Stimulated activated CD8-positive, alpha-beta memory T cell treated with anti-CD3 and anti-CD28 coated beads, Interleukin-7, amount 100 ng/mL, for 24 hours (primary cell): ENCODE measurements at regions not wholly inside any gene's neighbourhood (a gene's known extent, or its start where the extent isn't known, plus 50 kb on each side); places are given as distances from the start of the nearest gene placed in this dataset.

ENCODE experiments used
- DNase-seq: peaks from one replicate; pipeline ENCODE4 v3.0.0-alpha.2; 2020; ENCODE audit warnings: low read depth

DNA sequence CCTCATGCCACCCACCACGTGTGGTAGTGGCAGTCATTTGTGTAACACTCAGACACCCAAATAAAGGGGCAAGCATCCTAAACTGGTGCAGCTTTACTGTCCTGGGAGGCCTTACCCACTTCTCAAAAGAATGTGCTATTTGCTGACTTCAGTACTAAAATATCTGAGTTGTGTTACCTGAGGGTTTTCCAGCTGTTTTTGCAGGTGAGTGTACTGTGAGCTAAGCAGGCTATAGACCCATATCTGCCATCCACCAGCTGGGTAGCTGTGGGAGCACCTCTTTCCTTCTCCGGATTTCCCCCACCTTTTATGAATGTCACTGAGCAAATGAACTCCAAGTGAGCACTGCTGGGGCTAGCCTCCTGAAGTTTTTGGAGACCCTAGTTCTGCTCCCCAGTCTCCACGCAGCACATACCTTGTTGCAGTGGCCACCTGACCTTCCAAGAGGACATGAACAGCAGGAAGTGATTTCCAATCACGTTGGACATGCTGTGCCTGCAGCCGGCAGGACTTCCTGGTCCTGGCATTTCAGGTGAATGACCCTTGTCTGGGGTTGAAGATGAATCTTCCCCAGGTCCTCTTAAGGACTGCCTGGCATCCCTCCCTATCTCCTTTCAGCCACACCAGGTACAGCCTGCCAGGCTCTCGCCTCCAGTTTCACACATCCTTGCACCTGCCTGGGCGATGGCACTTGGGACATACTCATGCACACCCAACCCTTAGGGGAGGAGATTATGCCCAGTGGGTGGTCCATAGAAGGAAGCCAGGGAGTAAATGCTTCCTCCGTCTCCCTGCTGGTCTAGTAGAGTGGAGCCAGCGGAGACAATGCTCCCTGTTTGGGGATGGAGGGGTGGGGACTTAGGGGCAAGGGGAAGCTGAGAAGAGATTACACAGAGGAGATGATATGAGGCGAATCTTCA lies 109.5 kb upstream of the SPATA13 start:
- no peak for DNase-seq

DNA sequence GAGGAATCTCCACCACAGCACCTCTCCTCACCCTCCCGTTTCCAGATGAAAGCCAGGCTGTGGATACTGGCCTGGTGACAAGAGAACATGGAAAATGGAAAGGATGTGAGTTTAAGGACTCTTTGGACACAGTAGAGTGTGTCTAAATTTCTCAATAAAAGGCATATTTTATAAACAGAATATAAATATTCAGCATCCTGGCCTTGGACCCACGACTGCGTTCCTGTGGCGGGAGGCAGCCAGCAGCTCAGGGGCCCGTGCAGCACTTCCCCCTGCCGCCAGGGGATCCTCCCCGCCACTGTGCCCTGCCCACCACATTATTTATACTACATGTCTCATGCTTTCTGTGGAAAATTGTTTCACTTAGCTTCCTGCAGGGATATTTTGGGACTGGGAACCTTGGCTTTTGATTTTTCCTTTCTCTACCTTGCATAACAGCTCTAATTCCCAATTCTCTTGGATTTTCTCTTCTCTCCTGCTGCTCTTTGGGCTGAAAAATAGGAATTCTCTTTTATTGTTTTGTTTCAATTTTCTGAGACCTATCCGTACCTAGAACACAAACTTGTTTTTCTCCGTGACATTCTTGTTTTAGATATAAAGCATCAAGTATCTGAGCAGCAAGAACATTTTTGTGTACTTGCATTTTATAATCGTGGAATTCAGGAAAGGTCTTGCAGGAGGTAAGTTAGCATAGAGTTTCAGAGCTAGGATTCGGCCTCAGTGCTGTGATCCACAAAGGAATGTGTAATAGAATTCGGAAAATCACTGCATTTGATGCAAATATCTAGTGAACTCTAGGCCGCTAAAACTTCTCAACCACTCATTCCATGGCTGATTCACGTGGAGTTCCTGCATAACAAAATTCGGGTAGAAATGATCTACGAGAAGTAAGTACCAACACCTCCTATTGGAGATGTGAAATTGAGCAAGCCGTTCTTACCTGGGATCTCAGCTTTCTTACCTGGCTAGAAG lies 107.7 kb upstream of the SPATA13 start:
- DNase-seq, result no peak

DNA sequence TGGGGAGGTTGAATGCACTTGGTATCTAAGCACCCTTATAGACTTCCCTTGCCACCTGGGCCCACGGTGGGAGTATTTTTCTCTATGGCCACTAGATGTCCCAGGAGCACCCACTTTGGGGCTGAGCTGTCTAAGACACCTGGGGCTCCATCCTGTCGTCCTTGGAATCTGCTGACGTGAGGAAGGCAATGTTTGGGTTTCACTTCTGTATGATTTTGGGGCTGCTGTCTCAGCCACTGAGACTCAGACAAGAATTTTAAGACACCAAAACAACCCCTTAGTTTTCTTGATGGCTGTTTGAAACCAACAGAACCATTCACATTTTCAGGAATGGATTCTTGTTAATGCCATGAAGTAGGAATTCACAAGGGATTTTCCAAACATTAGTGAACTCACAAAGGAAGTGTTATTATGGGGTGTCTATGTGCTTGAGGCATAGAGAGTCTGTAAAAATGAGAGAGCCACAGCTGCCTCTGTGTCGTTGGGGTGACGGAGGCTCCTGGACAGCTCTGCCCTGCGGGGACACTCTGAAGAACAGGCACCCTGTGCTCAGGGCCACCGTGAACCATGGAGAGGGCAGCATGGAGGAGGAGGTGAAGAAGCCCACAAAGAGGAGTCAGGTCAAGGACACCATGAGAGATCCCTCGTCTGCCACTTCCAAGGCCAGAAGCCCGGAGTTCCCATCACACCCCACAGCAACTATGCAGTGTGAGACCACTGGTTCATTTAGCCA lies 106.8 kb upstream of the SPATA13 start:
- peak; percentile 19 for DNase-seq

DNA sequence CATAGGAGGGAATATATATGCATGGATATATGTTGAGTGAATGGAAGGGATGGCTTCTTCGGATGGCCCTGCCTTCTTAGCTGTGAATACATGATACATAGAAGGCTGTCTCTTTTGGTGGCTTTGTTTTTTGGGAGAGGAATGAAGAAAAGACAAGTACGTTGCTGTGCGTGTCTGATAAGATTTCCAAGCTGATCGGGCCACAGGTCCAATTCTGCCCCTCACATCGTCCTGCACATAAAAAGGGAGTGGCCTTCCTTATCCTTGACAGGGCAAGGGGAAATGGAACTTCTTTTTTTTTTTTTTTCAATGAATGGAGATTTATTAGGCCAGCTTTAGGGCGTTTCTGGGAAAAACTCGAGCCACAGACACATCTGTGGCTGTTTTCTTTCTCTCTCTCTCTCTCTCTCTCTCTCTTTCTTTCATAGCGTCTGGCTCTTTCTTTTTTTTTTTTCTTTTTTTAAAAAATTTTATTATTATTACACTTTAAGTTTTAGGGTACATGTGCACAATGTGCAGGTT lies 103.8 kb upstream of the SPATA13 start:
- no peak for DNase-seq

DNA sequence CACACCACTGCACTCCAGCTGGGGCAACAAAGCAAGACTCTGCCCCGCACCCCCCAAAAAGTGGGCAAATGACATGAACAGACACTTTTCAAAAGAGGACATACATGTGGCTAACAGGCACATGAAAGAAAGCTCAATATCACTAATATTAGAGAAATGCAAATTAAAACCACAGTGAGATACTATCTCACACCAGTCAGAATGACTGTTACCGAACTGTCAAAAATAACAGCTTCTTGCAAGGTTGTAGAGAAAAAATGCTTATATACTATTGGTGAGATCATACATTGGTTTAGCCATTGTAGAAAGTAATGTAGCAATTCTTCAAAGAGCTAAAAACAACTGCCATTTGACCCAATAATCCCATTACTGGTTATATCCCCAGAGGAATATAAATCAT lies 99.5 kb upstream of the SPATA13 start:
- no peak for DNase-seq

DNA sequence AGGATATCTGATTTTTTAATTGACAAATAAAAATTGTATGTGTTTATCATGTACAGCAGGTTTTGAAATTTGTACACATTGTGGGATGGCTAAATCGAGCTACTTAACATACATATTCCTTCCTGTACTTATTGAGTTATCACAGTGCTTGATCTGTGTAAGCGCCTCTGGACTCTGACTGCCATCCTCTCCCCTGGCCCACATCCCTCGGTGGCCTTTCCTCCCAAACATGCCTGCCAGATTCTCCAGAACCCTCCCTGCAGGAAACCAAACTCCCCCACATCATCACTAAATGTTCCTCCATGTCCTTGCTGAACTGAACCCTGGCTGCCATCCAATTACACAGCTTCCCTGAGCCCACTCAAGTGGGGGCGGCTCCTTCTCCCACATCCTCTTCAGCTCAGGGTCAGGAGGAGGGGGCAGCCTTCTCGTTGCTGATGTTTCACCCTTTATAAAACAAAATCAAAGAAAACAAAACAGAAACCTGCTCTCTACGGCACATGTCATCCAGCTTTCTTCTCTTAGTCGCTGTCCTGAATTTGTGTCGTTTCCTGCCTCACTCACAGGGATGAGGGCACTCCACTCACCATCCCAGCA lies 97.1 kb upstream of the SPATA13 start:
- DNase-seq, result no peak

DNA sequence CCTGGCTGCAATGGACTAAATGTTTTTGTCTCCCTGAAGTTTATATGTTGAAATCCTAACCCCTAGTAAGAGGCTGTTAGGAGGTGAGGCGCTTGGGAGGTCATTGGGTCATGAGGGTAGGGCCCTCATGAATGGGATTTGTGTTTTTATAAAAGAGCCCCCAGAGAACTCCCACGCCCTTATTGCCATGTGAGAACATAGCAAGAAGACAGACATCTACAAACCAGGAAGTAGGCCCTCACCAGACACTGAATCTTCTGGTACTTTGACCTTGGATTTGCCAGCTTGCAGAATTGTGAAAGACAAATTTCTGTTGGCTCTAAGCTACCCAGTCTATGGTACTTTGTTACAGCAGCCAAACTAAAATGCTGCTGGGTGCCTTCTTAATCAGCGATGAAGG lies 96.1 kb upstream of the SPATA13 start:
- no peak for DNase-seq

DNA sequence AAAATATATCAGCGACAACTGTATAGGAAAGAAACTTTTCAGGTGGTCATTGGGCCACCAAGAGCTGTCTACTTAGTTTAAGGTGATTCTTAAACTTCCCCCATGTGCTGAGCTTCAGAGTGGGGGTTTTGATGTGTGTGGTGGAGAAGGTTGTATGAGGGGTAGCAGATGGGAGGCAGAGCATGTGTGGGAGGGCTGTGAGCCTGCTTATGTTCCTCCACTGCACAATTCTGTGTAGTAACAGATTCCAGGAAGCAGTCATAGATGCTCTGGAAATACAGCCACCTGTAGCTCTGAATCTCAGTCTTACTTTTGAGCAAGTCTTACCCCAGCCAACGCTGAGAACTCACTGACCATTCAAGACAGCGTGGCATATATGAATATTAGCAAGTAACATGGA lies 95.3 kb upstream of the SPATA13 start:
- DNase-seq, result no peak

DNA sequence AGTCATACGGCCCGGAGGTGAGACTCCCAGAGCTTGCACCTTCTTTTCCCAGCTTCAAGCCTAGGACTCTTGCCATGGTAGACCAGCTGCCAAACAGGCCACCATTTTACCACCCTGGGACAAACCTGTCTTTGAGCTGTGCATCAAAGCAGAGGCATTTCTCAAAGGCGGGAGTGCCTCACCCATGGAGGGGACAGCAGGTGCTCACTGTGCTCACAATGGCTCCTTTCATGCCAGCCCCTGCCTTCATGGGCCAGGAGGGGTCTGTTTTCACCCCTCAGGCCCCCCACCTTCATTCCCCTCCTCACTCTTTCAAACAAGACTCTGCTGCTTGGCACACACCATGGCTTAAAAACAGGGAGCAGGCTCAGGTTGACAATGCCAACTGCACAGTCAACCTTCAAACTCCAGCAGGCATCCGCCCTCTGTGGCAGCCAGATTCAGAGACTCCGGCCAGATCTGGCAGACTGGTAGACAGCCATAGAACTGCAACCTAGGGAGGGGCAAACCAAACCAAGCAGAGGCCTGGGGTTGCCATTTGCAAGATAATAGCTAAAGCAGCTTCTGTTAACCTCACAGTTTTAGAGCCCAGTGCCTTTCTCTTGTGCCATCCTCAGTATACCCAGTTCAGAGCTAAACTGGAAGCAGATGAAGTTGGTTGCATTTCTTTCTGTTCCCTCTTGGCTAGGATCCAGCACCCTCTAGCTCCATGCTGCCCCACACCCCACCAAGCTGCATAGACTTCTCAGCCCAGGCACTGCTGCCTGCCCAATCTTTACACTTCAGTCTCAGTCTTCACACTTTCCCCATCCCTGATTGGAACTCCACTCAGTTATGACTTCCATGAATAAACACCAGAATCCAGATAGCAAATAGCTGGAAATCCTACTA lies 93.9 kb upstream of the SPATA13 start:
- no peak for DNase-seq

DNA sequence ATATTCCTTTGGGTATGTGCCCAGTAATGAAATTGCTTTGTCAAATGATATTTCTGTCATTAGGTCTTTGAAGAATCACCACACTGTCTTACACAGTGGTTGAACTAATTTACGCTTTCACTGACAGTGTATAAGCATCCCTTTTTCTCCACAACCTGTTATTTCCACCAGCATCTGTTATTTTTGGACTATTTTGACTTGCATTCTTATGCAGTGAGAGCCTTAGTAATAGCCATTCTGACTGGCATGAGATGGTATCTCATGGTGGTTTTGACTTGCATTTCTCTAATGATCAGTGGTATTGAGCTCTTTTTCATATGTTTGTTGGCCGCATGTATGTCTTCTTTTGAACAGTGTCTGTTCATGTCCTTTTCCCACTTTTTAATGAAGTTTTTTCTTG lies 92.0 kb upstream of the SPATA13 start:
- DNase-seq, result no peak

DNA sequence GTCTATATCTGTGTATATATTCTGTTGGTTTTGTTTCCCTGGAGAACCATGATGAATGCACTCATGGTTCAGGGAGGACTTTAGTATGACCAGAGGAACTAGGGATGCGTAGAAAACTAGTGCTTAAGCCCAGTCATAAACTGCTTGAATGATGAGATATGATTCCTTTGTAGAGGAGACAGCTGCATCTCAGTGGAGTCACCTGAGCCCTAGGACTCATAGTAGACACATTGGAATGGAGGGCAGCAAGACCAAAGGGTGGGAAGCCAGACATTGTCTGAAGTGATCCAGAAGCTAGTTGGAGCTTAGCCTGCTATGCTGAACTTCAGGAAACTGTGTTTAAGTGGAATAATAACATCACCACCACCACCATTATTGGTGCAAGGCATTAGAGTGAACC lies 89.5 kb upstream of the SPATA13 start:
- DNase-seq, result no peak

DNA sequence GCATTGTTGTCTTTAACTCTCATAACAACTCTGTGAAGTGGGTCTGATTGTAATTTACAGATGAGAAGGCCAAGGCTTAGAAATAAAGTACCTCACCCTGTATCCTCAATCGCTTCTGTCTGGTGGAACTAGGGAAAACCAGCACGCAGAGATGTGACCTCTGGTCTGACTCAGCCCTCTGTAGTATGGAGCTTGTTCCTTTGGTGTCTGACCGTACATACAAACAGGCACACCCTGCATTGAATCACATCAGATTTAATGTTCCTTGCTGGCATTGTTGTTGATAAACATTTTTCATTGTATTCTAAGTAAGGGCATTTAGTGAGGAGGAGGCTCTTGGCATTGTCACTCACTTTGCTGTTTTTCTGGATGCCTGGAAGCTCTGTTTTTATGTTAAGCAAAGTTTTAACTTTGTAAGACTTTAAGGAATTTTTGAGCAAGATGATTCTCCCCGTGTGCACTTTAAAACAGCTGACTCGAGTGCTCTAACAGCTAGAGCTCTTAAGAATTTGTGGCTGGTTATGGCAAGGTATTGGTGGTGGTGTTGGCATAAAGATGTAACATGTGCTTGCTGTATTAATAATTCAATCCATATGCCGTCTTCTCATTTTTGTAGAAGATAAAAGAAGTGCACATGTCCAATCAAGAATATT lies 89.0 kb upstream of the SPATA13 start:
- no peak for DNase-seq

DNA sequence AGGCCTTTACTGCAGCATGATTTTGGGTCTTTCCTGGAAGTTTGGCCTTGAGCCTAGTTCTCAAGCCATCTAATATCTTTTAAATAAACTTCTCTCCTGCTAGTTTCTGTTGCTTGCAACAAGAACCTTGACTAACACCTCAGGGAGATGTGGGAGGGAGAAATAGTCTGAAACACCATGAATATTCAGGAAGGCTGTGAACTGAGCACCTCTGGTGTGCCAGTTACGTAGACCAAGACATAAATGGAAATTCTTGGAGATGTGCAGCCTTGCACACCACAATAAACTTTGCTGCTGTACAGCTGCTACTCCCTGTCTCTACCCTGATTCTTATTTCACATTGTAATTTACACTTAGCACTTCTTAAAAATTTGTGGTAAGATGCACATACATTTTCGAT lies 86.9 kb upstream of the SPATA13 start:
- DNase-seq, result no peak

DNA sequence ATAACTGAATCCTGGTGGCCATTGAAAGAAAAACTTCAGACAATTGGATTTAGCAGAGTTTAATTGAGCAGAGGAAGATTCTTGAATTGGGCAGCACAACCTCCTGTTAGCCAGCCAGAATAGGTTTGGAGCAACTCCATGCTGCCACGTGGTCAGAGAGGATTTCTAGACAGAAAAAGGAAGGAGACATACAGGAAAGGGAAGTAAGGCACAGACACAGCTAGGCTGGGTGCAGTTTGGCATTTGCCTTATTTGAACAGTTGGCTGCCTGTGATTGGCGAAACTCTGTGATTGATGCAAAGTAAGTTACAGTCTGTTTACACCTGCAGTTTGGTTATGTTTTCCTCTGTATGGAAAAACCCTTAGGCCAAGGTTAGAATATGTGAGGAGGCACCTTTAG lies 85.8 kb upstream of the SPATA13 start:
- DNase-seq, result no peak

DNA sequence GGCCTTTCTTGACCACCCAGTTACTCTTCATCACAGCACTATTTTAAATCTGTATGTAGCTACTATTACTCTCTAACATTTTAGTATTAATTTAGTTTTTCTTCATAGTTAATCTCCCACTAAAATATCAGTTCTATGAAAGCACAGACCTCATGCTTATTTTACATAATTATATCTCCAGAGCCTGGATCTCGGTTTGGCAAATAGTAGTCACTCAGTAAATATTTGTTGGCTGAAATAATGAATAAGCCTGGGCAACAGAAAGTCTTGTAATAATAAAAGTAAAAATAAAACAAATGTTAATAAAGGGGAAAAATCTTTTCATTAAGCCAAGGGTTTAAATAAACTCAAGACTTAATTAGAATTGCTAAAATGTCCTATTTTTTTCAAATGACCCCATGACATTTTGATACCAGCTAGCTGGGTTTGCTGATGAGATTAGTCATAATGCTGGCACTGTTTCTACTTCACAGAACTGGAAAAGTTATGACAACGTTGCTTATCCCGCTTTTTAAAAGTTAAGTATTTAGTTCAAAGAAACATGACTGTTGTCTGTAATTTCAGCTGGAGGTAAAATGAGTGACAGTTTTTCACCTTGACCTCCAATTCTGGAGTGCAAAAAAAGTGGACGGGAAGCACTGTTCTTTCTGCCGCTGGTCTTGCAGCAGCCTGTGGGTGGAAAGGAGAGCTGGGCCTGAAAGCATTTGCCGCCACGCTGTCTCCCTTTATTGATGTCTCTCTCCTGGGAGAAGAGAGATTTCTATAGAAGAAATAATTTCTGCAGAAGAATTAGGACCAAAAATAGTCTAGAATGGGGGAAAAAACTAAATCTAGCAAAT lies 85.2 kb upstream of the SPATA13 start:
- DNase-seq, result no peak

DNA sequence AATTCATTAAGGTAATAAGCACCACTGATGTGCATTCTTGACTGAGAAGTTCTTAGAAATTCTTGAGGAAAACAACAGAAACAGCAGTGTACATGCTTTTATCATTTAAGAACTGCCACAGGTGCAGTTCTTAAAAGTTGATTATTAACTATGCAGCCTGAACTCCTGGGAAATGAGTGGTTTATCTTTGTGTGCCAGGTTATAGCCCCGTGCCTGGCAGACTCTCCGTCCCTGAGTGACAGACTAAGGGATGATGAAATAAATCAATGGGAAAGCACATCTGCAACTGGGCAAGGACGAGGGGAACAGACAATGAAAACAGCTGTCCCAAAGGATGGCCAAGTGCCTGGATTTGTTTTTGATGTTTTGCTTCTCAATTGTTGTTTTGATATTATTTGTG lies 84.4 kb upstream of the SPATA13 start:
- no peak for DNase-seq

DNA sequence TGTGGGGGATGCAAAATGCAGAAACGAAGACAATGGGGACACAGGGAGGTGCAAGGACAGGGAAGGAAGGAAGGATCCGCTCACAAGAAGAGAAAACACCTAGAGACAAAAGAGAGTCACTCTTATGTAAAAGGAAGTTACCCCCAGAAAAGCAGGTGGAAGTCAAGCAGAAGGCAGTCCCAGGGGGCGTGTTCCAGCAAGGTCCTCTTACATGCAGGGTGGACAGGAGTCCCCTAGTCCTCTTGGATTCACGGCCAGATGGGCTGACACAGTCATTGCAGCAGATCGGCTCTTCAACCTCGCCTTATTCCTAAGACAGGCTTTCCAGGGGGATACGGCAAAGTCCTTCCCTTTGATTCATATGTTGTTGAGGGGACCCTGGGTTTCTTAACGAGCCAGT lies 83.9 kb upstream of the SPATA13 start:
- no peak for DNase-seq

DNA sequence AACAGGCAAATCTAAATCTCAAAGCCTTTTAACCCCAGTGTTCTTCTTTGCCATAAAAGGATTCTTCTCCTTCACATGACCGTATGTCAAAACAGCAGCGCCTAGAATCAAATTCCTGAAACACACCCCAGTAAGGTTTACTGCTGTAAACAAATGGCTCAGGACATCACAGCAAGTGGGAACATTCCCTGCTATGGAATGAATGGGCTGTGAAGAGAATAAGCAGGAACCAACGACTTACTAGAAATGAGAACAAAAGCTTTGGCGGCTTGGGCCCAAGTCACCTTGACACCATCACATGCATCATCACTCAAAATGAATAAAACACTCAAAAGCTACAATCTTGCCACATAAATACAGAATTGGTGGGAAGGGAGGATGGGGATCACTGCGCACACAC lies 80.4 kb upstream of the SPATA13 start:
- DNase-seq, result no peak

DNA sequence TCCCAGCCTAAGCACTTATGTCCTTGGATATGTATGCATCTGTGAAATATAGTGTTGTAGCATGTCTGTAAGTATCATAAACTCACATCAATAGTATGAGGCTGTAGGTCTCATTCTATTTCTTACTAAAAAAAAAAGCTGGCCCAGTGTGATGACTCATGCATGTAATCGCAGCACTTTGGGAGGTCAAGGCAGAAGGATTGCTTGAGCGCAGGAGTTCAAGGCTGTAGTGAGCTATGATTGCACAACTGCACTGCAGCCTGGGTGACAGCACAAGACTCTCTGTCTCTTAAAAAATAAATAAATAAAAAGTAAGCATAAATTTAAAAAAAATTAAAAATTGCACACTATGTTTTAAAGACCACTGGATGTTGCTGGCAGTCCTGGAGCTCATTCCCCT lies 79.1 kb upstream of the SPATA13 start:
- DNase-seq, result no peak
